OCI-LY3 (cell line): ENCODE measurements at regions not wholly inside any gene's neighbourhood (a gene's known extent, or its start where the extent isn't known, plus 50 kb on each side); places are given as distances from the start of the nearest gene placed in this dataset.

Experiments used
- H2AFZ ChIP-seq: fragments of 200-600, 300-600 bp; shearing (Covaris generic); 2 replicates; pipeline ENCODE4 v1.6.0; 2014; ENCODE audit warnings: antibody characterized with exemption, low read depth, low read length
- H3K27ac ChIP-seq: fragments of 200-600, 300-600 bp; sonication (generic); 2 replicates; pipeline ENCODE4 v1.5.1; 2014; ENCODE audit warnings: mild to moderate bottlenecking, low read length, moderate library complexity, mixed read lengths
- H3K27me3 ChIP-seq: fragments of 200-600, 300-600 bp; sonication (generic); 2 replicates; pipeline ENCODE4 v1.6.1; 2014; ENCODE audit warnings: low read depth, low read length, mixed read lengths
- H3K36me3 ChIP-seq: fragments of 200-600, 300-600 bp; sonication (generic); replicated peaks from 2 replicates; pipeline ENCODE3; 2014; ENCODE audit warnings: low read depth, low read length, mixed read lengths
- H3K4me1 ChIP-seq: fragments of 300-600, 200-600 bp; sonication (generic); 2 replicates; pipeline ENCODE4 v1.6.1; 2014; ENCODE audit warnings: low read length, mixed read lengths
- H3K4me2 ChIP-seq: fragments of 200-600, 300-600 bp; sonication (generic); 2 replicates; pipeline ENCODE4 v1.6.1; 2014; ENCODE audit warnings: low read length, mixed read lengths
- H3K4me3 ChIP-seq: fragments of 300-600, 200-600 bp; sonication (generic); 2 replicates; pipeline ENCODE4 v1.5.1; 2014; ENCODE audit warnings: antibody characterized with exemption, mild to moderate bottlenecking, low read length, moderate library complexity
- H3K79me2 ChIP-seq: fragments of 300-600, 200-600 bp; shearing (Covaris generic); 2 replicates; pipeline ENCODE4 v1.6.1; 2014; ENCODE audit warnings: mild to moderate bottlenecking, low read length, mixed read lengths
- H3K9ac ChIP-seq: fragments of 300-600, 200-600 bp; shearing (Covaris generic); 2 replicates; pipeline ENCODE4 v1.6.0; 2014; ENCODE audit warnings: mild to moderate bottlenecking, low read length, moderate library complexity
- H3K9me3 ChIP-seq: fragments of 200-600, 300-600 bp; shearing (Covaris generic); 2 replicates; pipeline ENCODE4 v1.6.1; 2014; ENCODE audit warnings: low read length, mixed read lengths; ENCODE audit not compliant: insufficient read depth
- H4K20me1 ChIP-seq: fragments of 200-600, 300-600 bp; sonication (generic); 2 replicates; pipeline ENCODE4 v1.6.1; 2016; ENCODE audit warnings: low read length, mixed read lengths; ENCODE audit not compliant: insufficient read depth
- EZH2phosphoT487 ChIP-seq: fragments of 200-600 bp; shearing (Covaris generic); IDR thresholded peaks from 2 replicates; pipeline ENCODE4 v1.6.1; 2018; ENCODE audit warnings: antibody characterized with exemption, mixed run types, low read depth
- TF ChIP-seq, protein P1 (sequence below): fragments of 200-600, 300-600 bp; sonication (generic); IDR thresholded peaks from 2 replicates; pipeline ENCODE4 v1.5.1; 2014; ENCODE audit warnings: antibody characterized with exemption, low read length, low read depth

DNA sequence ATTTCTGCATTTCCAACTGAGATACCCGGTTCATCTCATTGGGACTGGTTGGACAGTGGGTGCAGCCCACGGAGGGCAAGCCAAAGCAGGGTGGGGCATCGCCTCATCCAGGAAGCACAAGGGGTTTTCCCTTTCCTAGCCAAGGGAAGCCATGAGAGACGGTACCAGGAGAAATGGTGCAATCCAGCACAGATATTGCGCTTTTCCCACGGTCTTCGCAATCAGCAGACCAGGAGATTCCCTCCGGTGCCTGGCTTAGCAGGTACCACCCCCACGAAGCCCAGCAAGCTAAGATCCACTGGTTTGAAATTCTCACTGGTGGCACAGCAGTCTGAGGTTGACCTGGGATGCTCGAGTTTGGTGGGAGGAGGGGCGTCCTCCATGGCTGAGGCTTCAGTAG lies 527.0 kb downstream of the TLE1 start:
- no peak overlapping the region for H2AFZ ChIP-seq
- H3K4me3 ChIP-seq = no peak overlapping the region
- no peak overlapping the region for H3K27ac ChIP-seq
- no peaks in the 10 kb centered on the region for H4K20me1 ChIP-seq
- H3K4me1 ChIP-seq = no peaks in the 10 kb centered on the region
- H3K27me3 ChIP-seq = no peaks in the 10 kb centered on the region
- TF ChIP-seq, protein P1, sequence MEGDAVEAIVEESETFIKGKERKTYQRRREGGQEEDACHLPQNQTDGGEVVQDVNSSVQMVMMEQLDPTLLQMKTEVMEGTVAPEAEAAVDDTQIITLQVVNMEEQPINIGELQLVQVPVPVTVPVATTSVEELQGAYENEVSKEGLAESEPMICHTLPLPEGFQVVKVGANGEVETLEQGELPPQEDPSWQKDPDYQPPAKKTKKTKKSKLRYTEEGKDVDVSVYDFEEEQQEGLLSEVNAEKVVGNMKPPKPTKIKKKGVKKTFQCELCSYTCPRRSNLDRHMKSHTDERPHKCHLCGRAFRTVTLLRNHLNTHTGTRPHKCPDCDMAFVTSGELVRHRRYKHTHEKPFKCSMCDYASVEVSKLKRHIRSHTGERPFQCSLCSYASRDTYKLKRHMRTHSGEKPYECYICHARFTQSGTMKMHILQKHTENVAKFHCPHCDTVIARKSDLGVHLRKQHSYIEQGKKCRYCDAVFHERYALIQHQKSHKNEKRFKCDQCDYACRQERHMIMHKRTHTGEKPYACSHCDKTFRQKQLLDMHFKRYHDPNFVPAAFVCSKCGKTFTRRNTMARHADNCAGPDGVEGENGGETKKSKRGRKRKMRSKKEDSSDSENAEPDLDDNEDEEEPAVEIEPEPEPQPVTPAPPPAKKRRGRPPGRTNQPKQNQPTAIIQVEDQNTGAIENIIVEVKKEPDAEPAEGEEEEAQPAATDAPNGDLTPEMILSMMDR = no peak
- no peak for TF ChIP-seq EZH2phosphoT487
- no peak overlapping the region for H3K4me2 ChIP-seq
- no peaks in the 10 kb centered on the region for H3K79me2 ChIP-seq
- no peaks in the 10 kb centered on the region for H3K9me3 ChIP-seq
- H3K36me3 ChIP-seq = no peaks in the 10 kb centered on the region
- H3K9ac ChIP-seq = no peak overlapping the region

DNA sequence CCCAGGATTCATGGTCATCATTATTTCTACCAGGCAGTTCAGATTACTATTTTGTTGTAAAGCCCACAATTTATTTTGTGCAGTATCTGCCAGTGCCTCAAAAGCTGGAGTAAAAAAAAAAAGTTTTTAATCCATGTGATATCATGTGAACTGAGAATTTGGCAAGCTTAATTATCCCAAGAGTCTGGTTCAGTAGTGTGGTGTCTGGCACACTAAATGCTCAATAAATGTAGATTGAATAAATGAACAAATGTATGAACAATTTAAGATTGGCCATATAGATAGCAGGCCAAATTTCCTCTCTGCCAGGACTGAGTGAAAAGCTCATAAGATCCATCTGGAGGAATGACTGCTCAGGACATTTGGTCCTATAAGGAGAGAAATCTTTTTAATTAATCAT lies 533.0 kb downstream of the TLE1 start:
- Histone ChIP-seq H3K4me2 (no peak overlapping the region), H3K4me3 (no peak overlapping the region), H3K27me3 (no peaks in the 10 kb centered on the region), H3K36me3 (no peaks in the 10 kb centered on the region), H2AFZ (no peak overlapping the region), H3K9ac (no peak overlapping the region), H3K27ac (no peak overlapping the region), H3K9me3 (no peaks in the 10 kb centered on the region), H3K4me1 (no peaks in the 10 kb centered on the region), H4K20me1 (no peaks in the 10 kb centered on the region), H3K79me2 (no peaks in the 10 kb centered on the region)
- TF ChIP-seq, protein P1 = no peak
- TF ChIP-seq EZH2phosphoT487 = no peak

DNA sequence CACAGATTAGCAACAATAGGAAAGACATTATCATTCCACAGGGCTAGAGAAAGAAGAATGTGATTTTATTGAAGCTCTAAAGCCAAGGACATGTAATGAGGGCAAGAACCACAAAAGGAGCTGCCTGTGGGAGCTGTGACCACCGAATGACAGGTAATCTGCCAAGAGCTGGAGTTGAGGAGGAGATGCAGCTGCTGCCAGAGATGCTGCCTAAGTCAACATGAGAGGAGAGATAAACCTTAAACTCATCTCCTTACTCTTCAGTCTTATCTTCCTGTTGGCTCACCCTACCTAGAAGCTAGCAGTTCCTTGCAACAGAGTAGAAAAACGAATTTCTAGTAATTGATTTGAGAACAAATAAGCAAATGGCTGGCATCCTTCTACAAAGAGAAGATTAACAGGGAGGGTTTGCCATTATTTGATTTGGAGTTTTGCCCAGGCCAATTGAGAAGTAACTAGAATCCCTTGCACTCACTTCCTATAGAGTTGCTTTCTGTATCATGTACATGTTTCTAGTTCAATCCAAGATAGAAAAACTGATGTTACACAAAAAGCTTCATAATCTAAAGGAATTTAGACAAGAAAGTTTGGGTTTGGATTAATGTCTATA lies 539.2 kb downstream of the TLE1 start:
- H3K9ac ChIP-seq = no peak overlapping the region
- H3K36me3 ChIP-seq = no peaks in the 10 kb centered on the region
- no peaks in the 10 kb centered on the region for H3K79me2 ChIP-seq
- no peak overlapping the region for H3K27ac ChIP-seq
- no peak overlapping the region for H3K4me2 ChIP-seq
- H3K4me1 ChIP-seq = no peaks in the 10 kb centered on the region
- H2AFZ ChIP-seq = no peak overlapping the region
- no peaks in the 10 kb centered on the region for H3K27me3 ChIP-seq
- H3K4me3 ChIP-seq = no peak overlapping the region
- no peaks in the 10 kb centered on the region for H4K20me1 ChIP-seq
- TF ChIP-seq, protein P1 = no peak
- no peaks in the 10 kb centered on the region for H3K9me3 ChIP-seq

DNA sequence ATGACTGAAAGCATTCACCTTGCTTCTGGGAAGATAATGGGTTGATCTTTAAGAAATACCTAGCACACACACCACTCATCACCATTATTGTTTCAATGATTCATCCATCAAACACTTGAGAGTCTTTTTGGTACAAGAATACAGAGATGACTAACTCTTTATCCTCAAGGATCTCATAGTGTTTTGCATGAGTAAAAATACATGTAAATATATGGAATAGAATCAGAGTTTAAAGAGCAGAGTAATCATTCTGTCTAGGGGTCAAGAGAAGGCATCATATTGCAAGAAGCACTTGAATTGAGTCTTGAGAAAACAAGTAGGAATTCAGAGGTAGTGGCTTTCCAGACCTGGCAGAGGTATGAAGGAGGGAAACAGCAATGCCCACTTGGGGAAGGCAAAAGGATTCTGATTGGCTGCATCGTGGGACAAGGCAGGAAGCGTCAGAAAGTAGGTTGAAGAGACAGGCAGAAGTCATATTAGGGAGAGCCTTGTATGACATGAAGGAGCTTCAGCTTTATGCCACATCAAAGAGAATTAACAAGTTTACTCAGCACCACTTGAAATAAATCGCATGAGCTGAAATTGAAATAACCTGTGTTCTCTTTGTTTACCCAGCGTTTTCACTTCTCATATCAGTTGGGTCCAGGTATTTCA lies 542.5 kb downstream of the TLE1 start:
- Histone ChIP-seq H3K9ac (no peak overlapping the region), H2AFZ (no peak overlapping the region), H3K36me3 (no peaks in the 10 kb centered on the region), H3K4me2 (no peak overlapping the region), H4K20me1 (no peaks in the 10 kb centered on the region), H3K27ac (no peak overlapping the region), H3K9me3 (no peaks in the 10 kb centered on the region), H3K79me2 (no peaks in the 10 kb centered on the region), H3K4me1 (no peaks in the 10 kb centered on the region), H3K27me3 (no peaks in the 10 kb centered on the region), H3K4me3 (no peak overlapping the region)
- TF ChIP-seq, protein P1 = no peak
- no peak for TF ChIP-seq EZH2phosphoT487
